ENCODE measurements at regions not wholly inside any gene's neighbourhood (a gene's known extent, or its start where the extent isn't known, plus 50 kb on each side); places are given as distances from the start of the nearest gene placed in this dataset.

GRCh38 chr9:135394699-135395645 is 84.6 kb upstream of the PPP1R26 start:
- no peak overlapping the region for H3K27ac ChIP-seq (ENCODE audit: low read depth, low read length)
- no peaks in the 10 kb centered on the region for H3K79me1 ChIP-seq (ENCODE audit: low read length)
- no peaks in the 10 kb centered on the region for H3K27me3 ChIP-seq (ENCODE audit: insufficient read depth, low read length, poor library complexity)
- no peak overlapping the region for H2AK5ac ChIP-seq (ENCODE audit: low read length)
- no peaks in the 10 kb centered on the region for H3K4me1 ChIP-seq (ENCODE audit: control insufficient read depth, low read depth, low read length)
- no peaks in the 10 kb centered on the region for H3K79me2 ChIP-seq (ENCODE audit: control insufficient read depth, insufficient read depth, low read length)
- no peak overlapping the region for H4K5ac ChIP-seq (ENCODE audit: low read length)
- H3K36me3 ChIP-seq (ENCODE audit: control insufficient read depth, insufficient read depth, low read length): no peaks in the 10 kb centered on the region
- no CpG with 5 or more reads among the region's 5 CpGs for WGBS (ENCODE audit: extremely low coverage, insufficient coverage, low lambda C conversion rate)
- no peak for DNase-seq
- no peak overlapping the region for H3K18ac ChIP-seq (ENCODE audit: low read length)
- no peak overlapping the region for H3K4me3 ChIP-seq (ENCODE audit: low read length)
- no peak overlapping the region for H3K23ac ChIP-seq (ENCODE audit: low read length)
- no peak overlapping the region for H3K9ac ChIP-seq (ENCODE audit: low read length)
- H3K56ac ChIP-seq (ENCODE audit: low read length): no peak overlapping the region
- H2BK5ac ChIP-seq (ENCODE audit: low read length): no peak overlapping the region
- no peak overlapping the region for H2BK120ac ChIP-seq (ENCODE audit: low read depth, low read length)
- no peak overlapping the region for H3K4ac ChIP-seq (ENCODE audit: low read depth, low read length)
- H3K4me2 ChIP-seq (ENCODE audit: low read length): no peak overlapping the region
- H4K8ac ChIP-seq (ENCODE audit: low read depth, low read length): no peak overlapping the region
- no peak overlapping the region for H2BK15ac ChIP-seq (replicated peaks; ENCODE audit: low read depth)

- Histone ChIP-seq H3K27me3 (ENCODE audit: insufficient read depth, low read length, poor library complexity) (no peaks in the 10 kb centered on the region), H4K8ac (ENCODE audit: low read depth, low read length) (no peak overlapping the region), H3K27ac (ENCODE audit: low read depth, low read length) (no peak overlapping the region), H2BK15ac (replicated peaks; ENCODE audit: low read depth) (no peak overlapping the region), H2BK120ac (ENCODE audit: low read depth, low read length) (no peak overlapping the region), H2BK5ac (ENCODE audit: low read length) (no peak overlapping the region), H3K79me2 (ENCODE audit: control insufficient read depth, insufficient read depth, low read length) (no peaks in the 10 kb centered on the region), H3K4ac (ENCODE audit: low read depth, low read length) (no peak overlapping the region), H3K36me3 (ENCODE audit: control insufficient read depth, insufficient read depth, low read length) (no peaks in the 10 kb centered on the region), H4K5ac (ENCODE audit: low read length) (no peak overlapping the region), H3K4me2 (ENCODE audit: low read length) (no peak overlapping the region), H3K56ac (ENCODE audit: low read length) (no peak overlapping the region), H3K4me3 (ENCODE audit: low read length) (no peak overlapping the region), H3K4me1 (ENCODE audit: control insufficient read depth, low read depth, low read length) (no peaks in the 10 kb centered on the region), H3K79me1 (ENCODE audit: low read length) (no peaks in the 10 kb centered on the region), H3K18ac (ENCODE audit: low read length) (no peak overlapping the region), H3K23ac (ENCODE audit: low read length) (no peak overlapping the region), H2AK5ac (ENCODE audit: low read length) (no peak overlapping the region), H3K9ac (ENCODE audit: low read length) (no peak overlapping the region)
- WGBS (ENCODE audit: extremely low coverage, insufficient coverage, low lambda C conversion rate): no CpG with 5 or more reads among the region's 12 CpGs
- DNase-seq: no peak
Observed at GRCh38 chr9:135397142-135397541, 82.4 kb upstream of the PPP1R26 start.

GRCh38 chr9:135399000-135399649 is 80.5 kb upstream of the PPP1R26 start:
- H3K79me1 ChIP-seq (ENCODE audit: low read length): no peaks in the 10 kb centered on the region
- no peak overlapping the region for H3K9ac ChIP-seq (ENCODE audit: low read length)
- H3K23ac ChIP-seq (ENCODE audit: low read length): no peak overlapping the region
- no peak overlapping the region for H4K8ac ChIP-seq (ENCODE audit: low read depth, low read length)
- no CpG with 5 or more reads among the region's 18 CpGs for WGBS (ENCODE audit: extremely low coverage, insufficient coverage, low lambda C conversion rate)
- H3K4me2 ChIP-seq (ENCODE audit: low read length): no peak overlapping the region
- no peaks in the 10 kb centered on the region for H3K79me2 ChIP-seq (ENCODE audit: control insufficient read depth, insufficient read depth, low read length)
- no peaks in the 10 kb centered on the region for H3K36me3 ChIP-seq (ENCODE audit: control insufficient read depth, insufficient read depth, low read length)
- H3K4ac ChIP-seq (ENCODE audit: low read depth, low read length): no peak overlapping the region
- no peak overlapping the region for H3K4me3 ChIP-seq (ENCODE audit: low read length)
- H4K5ac ChIP-seq (ENCODE audit: low read length): no peak overlapping the region
- H3K27me3 ChIP-seq (ENCODE audit: insufficient read depth, low read length, poor library complexity): no peaks in the 10 kb centered on the region
- H3K56ac ChIP-seq (ENCODE audit: low read length): no peak overlapping the region
- no peak overlapping the region for H2AK5ac ChIP-seq (ENCODE audit: low read length)
- H2BK120ac ChIP-seq (ENCODE audit: low read depth, low read length): no peak overlapping the region
- no peak overlapping the region for H2BK5ac ChIP-seq (ENCODE audit: low read length)
- H3K4me1 ChIP-seq (ENCODE audit: control insufficient read depth, low read depth, low read length): no peaks in the 10 kb centered on the region
- no peak overlapping the region for H3K18ac ChIP-seq (ENCODE audit: low read length)
- H2BK15ac ChIP-seq (replicated peaks; ENCODE audit: low read depth): no peak overlapping the region
- H3K27ac ChIP-seq (ENCODE audit: low read depth, low read length): no peak overlapping the region
- DNase-seq: no peak

GRCh38 chr9:135400496-135400895 is 79.1 kb upstream of the PPP1R26 start:
- Histone ChIP-seq H3K23ac (ENCODE audit: low read length) (no peak overlapping the region), H4K8ac (ENCODE audit: low read depth, low read length) (no peak overlapping the region), H3K56ac (ENCODE audit: low read length) (no peak overlapping the region), H4K5ac (ENCODE audit: low read length) (no peak overlapping the region), H3K79me1 (ENCODE audit: low read length) (no peaks in the 10 kb centered on the region), H3K79me2 (ENCODE audit: control insufficient read depth, insufficient read depth, low read length) (no peaks in the 10 kb centered on the region), H3K4me1 (ENCODE audit: control insufficient read depth, low read depth, low read length) (no peaks in the 10 kb centered on the region), H3K27ac (ENCODE audit: low read depth, low read length) (no peak overlapping the region), H3K9ac (ENCODE audit: low read length) (no peak overlapping the region), H2BK5ac (ENCODE audit: low read length) (no peak overlapping the region), H3K18ac (ENCODE audit: low read length) (no peak overlapping the region), H3K4me2 (ENCODE audit: low read length) (no peak overlapping the region), H3K4ac (ENCODE audit: low read depth, low read length) (no peak overlapping the region), H2AK5ac (ENCODE audit: low read length) (no peak overlapping the region), H2BK120ac (ENCODE audit: low read depth, low read length) (no peak overlapping the region), H3K4me3 (ENCODE audit: low read length) (no peak overlapping the region), H3K36me3 (ENCODE audit: control insufficient read depth, insufficient read depth, low read length) (no peaks in the 10 kb centered on the region), H3K27me3 (ENCODE audit: insufficient read depth, low read length, poor library complexity) (no peaks in the 10 kb centered on the region), H2BK15ac (replicated peaks; ENCODE audit: low read depth) (no peak overlapping the region)
- no CpG with 5 or more reads among the region's 9 CpGs for WGBS (ENCODE audit: extremely low coverage, insufficient coverage, low lambda C conversion rate)
- no peak for DNase-seq

GRCh38 chr9:135401218-135401617 is 78.4 kb upstream of the PPP1R26 start:
- H3K79me2 ChIP-seq (ENCODE audit: control insufficient read depth, insufficient read depth, low read length): no peaks in the 10 kb centered on the region
- no peak overlapping the region for H2BK5ac ChIP-seq (ENCODE audit: low read length)
- H3K27me3 ChIP-seq (ENCODE audit: insufficient read depth, low read length, poor library complexity): no peaks in the 10 kb centered on the region
- H3K56ac ChIP-seq (ENCODE audit: low read length): no peak overlapping the region
- no peak overlapping the region for H2BK15ac ChIP-seq (replicated peaks; ENCODE audit: low read depth)
- H3K23ac ChIP-seq (ENCODE audit: low read length): no peak overlapping the region
- no peak overlapping the region for H3K9ac ChIP-seq (ENCODE audit: low read length)
- H3K18ac ChIP-seq (ENCODE audit: low read length): no peak overlapping the region
- DNase-seq: no peak
- H3K4ac ChIP-seq (ENCODE audit: low read depth, low read length): no peak overlapping the region
- WGBS (ENCODE audit: extremely low coverage, insufficient coverage, low lambda C conversion rate): no CpG with 5 or more reads among the region's 14 CpGs
- H3K79me1 ChIP-seq (ENCODE audit: low read length): no peaks in the 10 kb centered on the region
- H3K4me1 ChIP-seq (ENCODE audit: control insufficient read depth, low read depth, low read length): no peaks in the 10 kb centered on the region
- H4K5ac ChIP-seq (ENCODE audit: low read length): no peak overlapping the region
- H2AK5ac ChIP-seq (ENCODE audit: low read length): no peak overlapping the region
- H3K4me3 ChIP-seq (ENCODE audit: low read length): no peak overlapping the region
- no peak overlapping the region for H4K8ac ChIP-seq (ENCODE audit: low read depth, low read length)
- H3K4me2 ChIP-seq (ENCODE audit: low read length): no peak overlapping the region
- no peak overlapping the region for H3K27ac ChIP-seq (ENCODE audit: low read depth, low read length)
- no peak overlapping the region for H2BK120ac ChIP-seq (ENCODE audit: low read depth, low read length)
- no peaks in the 10 kb centered on the region for H3K36me3 ChIP-seq (ENCODE audit: control insufficient read depth, insufficient read depth, low read length)
